Thymus (tissue), 11 donors: ENCODE measurements at regions not wholly inside any gene's neighbourhood (a gene's known extent, or its start where the extent isn't known, plus 50 kb on each side); places are given as distances from the start of the nearest gene placed in this dataset.

Experiments
- DNase-seq, 9 donors: peaks; one replicate each; pipeline ENCODE4 v3.0.0-alpha.2; 2013; ENCODE audit warnings: low spot score in 9 of 9, low read depth in 6 of 9, missing footprints in 1 of 9
- H3K27ac ChIP-seq, 2 donors: one replicate each; pipeline ENCODE4 v1.5.1; 2013; ENCODE audit warnings: control low read depth in 1 of 2, low read depth in 1 of 2, low read length in 1 of 2, mild to moderate bottlenecking in 1 of 2, moderate library complexity in 1 of 2
- H3K27me3 ChIP-seq, 2 donors: one replicate each; pipeline ENCODE4 v1.5.1; 2013; ENCODE audit warnings: low read length in 1 of 2; ENCODE audit not compliant: control insufficient read depth in 2 of 2, insufficient read depth in 1 of 2
- H3K36me3 ChIP-seq, 2 donors: one replicate each; pipeline ENCODE4 v1.5.1; 2013; ENCODE audit warnings: low read length in 1 of 2, mild to moderate bottlenecking in 1 of 2, moderate library complexity in 1 of 2; ENCODE audit not compliant: control insufficient read depth in 2 of 2, insufficient read depth in 2 of 2
- H3K4me1 ChIP-seq, 2 donors: one replicate each; pipeline ENCODE4 v1.5.1; 2013; ENCODE audit warnings: low read length in 2 of 2; ENCODE audit not compliant: control insufficient read depth in 2 of 2, insufficient read depth in 2 of 2
- H3K4me3 ChIP-seq, 2 donors: one replicate each; pipeline ENCODE4 v1.5.1; 2013; ENCODE audit warnings: low read length in 2 of 2, control low read depth in 1 of 2, mild to moderate bottlenecking in 1 of 2
- H3K9me3 ChIP-seq, 2 donors: one replicate each; pipeline ENCODE4 v1.5.1; 2013; ENCODE audit warnings: low read length in 1 of 2, mild to moderate bottlenecking in 1 of 2; ENCODE audit not compliant: control insufficient read depth in 2 of 2, insufficient read depth in 1 of 2
- WGBS: extraction: QIAGEN DNeasy Blood & Tissue Kit; methylation state at CpG from one replicate; pipeline ENCODE4 v1.1.7; 2013; 5-methylcytosine and 5-hydroxymethylcytosine counted together
- donor health status: healthy.

DNA sequence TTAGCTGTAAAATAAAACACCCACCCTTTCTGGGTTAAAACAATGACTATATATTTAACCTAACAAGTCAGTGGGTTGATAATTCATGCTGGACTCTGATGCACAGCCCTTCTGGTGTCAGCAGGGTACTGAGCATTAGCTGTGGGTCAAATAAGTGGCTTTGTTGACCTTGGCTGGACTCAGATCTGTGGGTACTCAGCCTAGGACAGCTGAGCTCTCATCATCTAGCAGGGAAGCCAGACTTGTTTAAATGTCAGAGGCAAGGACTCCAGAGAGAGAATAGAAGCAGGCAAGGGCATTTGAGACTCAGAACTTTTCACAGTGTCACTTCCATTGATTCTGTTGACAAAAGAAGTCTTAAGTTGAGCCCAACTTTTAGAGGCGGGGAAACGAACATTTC, 1063.8 kb upstream of the CDH8 start:
- Histone ChIP-seq H3K9me3 (no peaks in the 10 kb centered on the region), H3K4me3 (no peak overlapping the region), H3K36me3 (no peaks in the 10 kb centered on the region), H3K27me3 (no peaks in the 10 kb centered on the region), H3K27ac (no peak overlapping the region), H3K4me1 (no peaks in the 10 kb centered on the region)
- no peak for DNase-seq
- 95% methylated on average over 2 of the region's 2 CpGs for WGBS

GRCh38 chr16:63096857-63097256, 1060.6 kb upstream of the CDH8 start:
- DNase-seq, result no peak
- 97% methylated on average over 5 of the region's 5 CpGs for WGBS
- Histone ChIP-seq H3K27me3 (no peaks in the 10 kb centered on the region), H3K27ac (no peak overlapping the region), H3K36me3 (no peaks in the 10 kb centered on the region), H3K4me1 (no peaks in the 10 kb centered on the region), H3K4me3 (no peak overlapping the region), H3K9me3 (no peaks in the 10 kb centered on the region)

GRCh38 chr16:63092736-63093135, 1056.5 kb upstream of the CDH8 start:
- no peak overlapping the region for H3K27ac ChIP-seq
- no peaks in the 10 kb centered on the region for H3K36me3 ChIP-seq
- DNase-seq, result no peak
- H3K4me1 ChIP-seq, result no peaks in the 10 kb centered on the region
- no peak overlapping the region for H3K4me3 ChIP-seq
- H3K27me3 ChIP-seq, result no peaks in the 10 kb centered on the region
- no peaks in the 10 kb centered on the region for H3K9me3 ChIP-seq

DNA sequence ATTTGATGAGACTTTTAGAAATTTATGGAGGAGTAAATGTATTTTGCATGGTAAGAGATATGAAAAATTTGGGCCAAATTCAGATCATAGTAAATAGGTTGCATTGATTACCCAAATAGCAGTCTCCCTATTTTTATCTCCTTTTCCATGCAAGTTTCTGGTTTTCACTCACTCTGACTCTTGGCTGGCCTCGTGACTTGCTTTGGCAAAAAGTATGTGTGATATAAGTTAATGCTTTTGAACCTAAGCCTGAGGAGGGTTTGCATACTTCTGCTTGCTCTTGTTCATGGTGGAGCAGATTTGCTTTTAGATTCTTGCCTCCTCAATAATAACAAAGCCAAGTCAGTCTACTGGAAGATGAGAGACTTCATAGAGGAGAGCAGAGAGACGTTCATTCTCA, 1045.9 kb upstream of the CDH8 start:
- H3K4me3 ChIP-seq, result no peak overlapping the region
- H3K9me3 ChIP-seq, result no peaks in the 10 kb centered on the region
- no peaks in the 10 kb centered on the region for H3K4me1 ChIP-seq
- no peak for DNase-seq
- no peak overlapping the region for H3K27ac ChIP-seq
- WGBS, result 79% methylated on average over 2 of the region's 2 CpGs
- no peaks in the 10 kb centered on the region for H3K27me3 ChIP-seq
- H3K36me3 ChIP-seq, result no peaks in the 10 kb centered on the region

DNA sequence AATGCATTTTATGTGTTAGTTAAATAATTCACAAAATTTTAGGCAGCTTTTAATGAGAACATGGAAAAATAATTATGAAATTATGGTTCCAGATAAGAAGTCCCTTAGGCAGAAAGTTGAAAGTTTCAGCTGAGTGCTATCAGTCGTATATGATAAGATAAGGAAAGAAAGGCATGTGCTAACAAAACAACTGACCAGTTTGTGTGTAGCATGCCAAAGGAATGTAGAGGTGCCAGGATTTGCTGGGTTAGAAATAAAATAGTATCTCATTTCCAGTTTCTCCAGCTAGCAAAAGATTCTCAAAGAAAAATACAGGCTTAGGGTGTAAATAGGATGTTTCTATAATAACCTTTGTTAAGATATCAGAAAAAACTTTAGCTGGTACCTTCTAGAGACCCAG, 1044.5 kb upstream of the CDH8 start:
- Histone ChIP-seq H3K4me1 (no peaks in the 10 kb centered on the region), H3K27me3 (no peaks in the 10 kb centered on the region), H3K36me3 (no peaks in the 10 kb centered on the region), H3K27ac (no peak overlapping the region), H3K9me3 (peaks cover 0 to 2% of the 10 kb centered on the region in 2 donors), H3K4me3 (no peak overlapping the region)
- DNase-seq, result no peak
- 87% methylated on average over 1 of the region's 1 CpG for WGBS

DNA sequence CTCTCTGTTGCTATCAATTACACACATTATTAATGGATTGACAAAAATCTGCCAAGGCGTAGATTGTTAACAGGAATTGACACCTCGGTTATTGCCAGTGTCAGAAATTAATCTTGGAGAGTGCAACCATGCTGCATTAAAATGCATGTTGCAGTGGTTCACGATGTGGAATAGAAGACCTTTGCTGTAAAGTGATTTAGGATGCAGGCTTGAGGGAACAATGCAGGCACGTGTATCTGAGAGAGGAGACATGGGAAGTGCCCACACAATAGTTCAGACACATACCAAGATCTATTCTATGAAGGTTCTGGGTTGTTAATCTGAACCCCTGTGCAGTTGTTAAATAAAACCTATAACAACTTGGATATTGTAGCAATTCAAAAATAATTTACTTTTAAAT, 1032.8 kb upstream of the CDH8 start:
- no peak overlapping the region for H3K4me3 ChIP-seq

GRCh38 chr16:63067141-63067540, 1030.9 kb upstream of the CDH8 start:
- DNase-seq, result no peak
- Histone ChIP-seq H3K27ac (no peak overlapping the region), H3K4me3 (no peak overlapping the region), H3K4me1 (no peaks in the 10 kb centered on the region), H3K36me3 (no peaks in the 10 kb centered on the region), H3K27me3 (no peaks in the 10 kb centered on the region), H3K9me3 (no peaks in the 10 kb centered on the region)

More for the DNA sequence above, 1032.8 kb upstream of the CDH8 start:
- no peak for DNase-seq
- Histone ChIP-seq H3K27me3 (no peaks in the 10 kb centered on the region), H3K9me3 (no peaks in the 10 kb centered on the region), H3K4me1 (no peaks in the 10 kb centered on the region), H3K27ac (no peak overlapping the region), H3K36me3 (no peaks in the 10 kb centered on the region)
- WGBS, result 61% methylated on average over 4 of the region's 4 CpGs

GRCh38 chr16:63066552-63066951, 1030.3 kb upstream of the CDH8 start:
- no peaks in the 10 kb centered on the region for H3K4me1 ChIP-seq
- no peaks in the 10 kb centered on the region for H3K27me3 ChIP-seq
- no peaks in the 10 kb centered on the region for H3K9me3 ChIP-seq
- no peak overlapping the region for H3K27ac ChIP-seq
- H3K36me3 ChIP-seq, result no peaks in the 10 kb centered on the region
- DNase-seq, result no peak
- no peak overlapping the region for H3K4me3 ChIP-seq
- WGBS, result 80% methylated on average over 3 of the region's 3 CpGs

GRCh38 chr16:63061319-63061718, 1025.1 kb upstream of the CDH8 start:
- WGBS, result 89% methylated on average over 10 of the region's 10 CpGs
- no peak overlapping the region for H3K4me3 ChIP-seq
- no peak overlapping the region for H3K27ac ChIP-seq
- no peaks in the 10 kb centered on the region for H3K36me3 ChIP-seq
- no peaks in the 10 kb centered on the region for H3K27me3 ChIP-seq
- no peaks in the 10 kb centered on the region for H3K4me1 ChIP-seq
- no peak for DNase-seq
- no peaks in the 10 kb centered on the region for H3K9me3 ChIP-seq

- no peak overlapping the region for H3K27ac ChIP-seq
- H3K9me3 ChIP-seq, result no peaks in the 10 kb centered on the region
- DNase-seq, result no peak
- no peaks in the 10 kb centered on the region for H3K36me3 ChIP-seq
- H3K4me1 ChIP-seq, result no peaks in the 10 kb centered on the region
- WGBS, result 91% methylated on average over 6 of the region's 6 CpGs
- no peak overlapping the region for H3K4me3 ChIP-seq
- H3K27me3 ChIP-seq, result no peaks in the 10 kb centered on the region
Measured at GRCh38 chr16:63059676-63060075, 1023.4 kb upstream of the CDH8 start.
